Stromal cell of bone marrow (primary cell): ENCODE measurements at regions not wholly inside any gene's neighbourhood (a gene's known extent, or its start where the extent isn't known, plus 50 kb on each side); places are given as distances from the start of the nearest gene placed in this dataset.
"Not testable (repeated sequence)": the region's sequence is repeated elsewhere in the genome, so short reads cannot be mapped to it uniquely, and the experiment has no call there.

Experiments
- DNase-seq: peaks from one replicate; pipeline ENCODE4 v3.0.0-alpha.2; 2012; ENCODE audit warnings: low read depth

DNA sequence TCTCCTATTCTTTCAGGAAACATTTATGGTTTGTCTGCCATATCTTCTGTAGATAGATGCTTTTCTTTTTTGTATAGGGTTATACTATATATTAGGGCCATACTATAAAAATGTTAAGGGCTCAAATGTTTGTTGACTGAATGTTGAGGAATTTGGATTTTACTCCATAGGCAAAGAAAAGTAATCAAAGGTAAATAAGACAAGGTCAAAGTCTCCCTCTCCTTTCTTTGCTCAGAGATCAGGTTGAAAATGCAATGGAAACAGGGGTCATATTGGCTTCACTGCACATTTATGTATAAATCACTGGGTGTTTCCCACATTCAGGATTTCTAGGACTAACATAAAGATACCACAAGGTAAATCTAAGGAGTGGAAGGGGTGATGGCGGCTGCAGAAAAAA lies 291.4 kb upstream of the FZD8 start:
- DNase-seq: no peak

DNA sequence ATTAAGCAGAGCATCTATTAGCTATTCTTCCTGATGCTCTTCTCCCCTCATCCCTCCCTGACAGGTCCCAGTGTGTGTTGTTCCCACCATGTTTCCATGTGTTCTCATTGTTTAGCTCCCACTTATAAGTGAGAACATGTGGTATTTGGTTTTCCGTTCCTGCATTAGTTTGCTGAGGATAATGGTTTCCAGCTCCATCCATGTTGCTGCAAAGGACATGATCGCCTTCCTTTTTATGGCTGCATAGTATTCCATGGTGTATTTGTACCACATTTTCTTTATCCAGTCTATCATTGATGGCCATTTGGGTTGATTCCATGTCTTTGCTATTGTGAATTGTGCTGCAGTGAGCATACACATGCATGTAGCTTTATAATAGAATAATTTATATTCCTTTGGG lies 287.9 kb upstream of the FZD8 start:
- not testable (repeated sequence) for DNase-seq

DNA sequence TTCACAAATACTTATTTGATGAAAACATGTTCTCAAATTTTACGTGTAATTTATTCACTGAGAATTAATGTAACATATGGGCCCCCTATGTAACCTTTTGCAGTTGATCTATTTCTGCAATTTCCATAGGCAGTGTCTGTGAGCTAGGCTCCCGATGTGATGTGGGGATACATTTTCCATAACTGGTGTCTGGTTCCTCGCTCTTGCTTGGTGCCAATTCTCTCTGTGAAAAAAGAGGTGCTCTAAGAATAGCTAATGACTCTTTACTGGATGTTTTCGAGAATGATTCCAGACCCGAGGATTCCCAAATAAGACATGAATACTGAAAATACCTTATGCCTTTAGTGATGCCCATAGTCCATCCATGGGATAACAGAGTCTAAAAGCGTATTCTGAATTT lies 286.7 kb upstream of the FZD8 start:
- DNase-seq: no peak

DNA sequence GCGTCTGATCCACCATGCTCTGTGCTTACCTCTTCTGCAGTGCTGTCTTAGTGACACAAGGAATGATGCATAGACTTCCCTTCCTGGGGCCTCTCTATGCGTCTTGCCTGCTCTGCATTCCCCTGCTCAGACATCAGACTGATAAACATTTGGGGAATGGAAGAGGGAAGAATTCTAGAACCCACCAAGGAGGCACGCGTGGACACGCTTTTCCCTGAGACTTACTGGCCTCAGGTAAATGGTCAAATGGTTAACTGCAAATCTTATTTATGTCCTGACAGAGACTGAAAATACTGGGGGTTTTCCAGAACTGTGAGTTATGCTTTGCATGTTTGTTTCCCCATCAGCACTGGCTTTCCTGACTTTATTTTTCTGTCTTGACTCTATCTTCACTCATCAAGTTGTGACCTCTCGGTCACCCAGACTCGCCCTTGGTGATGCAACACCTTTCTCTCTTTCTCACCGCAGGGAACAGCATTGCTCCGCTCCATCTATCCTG lies 285.9 kb upstream of the FZD8 start:
- DNase-seq: no peak

DNA sequence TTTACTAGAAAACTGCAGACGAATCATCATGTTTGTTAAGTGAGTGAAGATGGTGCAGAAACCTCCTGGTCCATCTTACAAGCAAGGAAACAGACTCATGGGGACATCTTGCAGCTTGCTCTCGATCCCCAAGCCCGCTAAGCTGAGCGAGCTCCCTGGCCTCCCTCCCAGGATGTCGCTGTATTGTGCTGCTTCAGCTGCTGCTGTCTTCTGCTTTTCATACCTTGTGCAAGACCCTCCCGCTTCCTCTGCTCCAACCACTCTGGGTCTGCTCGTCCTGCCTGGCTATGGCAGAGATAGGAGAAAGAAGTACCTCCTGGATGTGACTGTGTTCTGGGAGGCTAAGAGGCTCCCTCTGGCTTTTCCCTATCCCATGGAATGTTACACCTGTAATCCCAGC lies 285.2 kb upstream of the FZD8 start:
- DNase-seq: no peak

DNA sequence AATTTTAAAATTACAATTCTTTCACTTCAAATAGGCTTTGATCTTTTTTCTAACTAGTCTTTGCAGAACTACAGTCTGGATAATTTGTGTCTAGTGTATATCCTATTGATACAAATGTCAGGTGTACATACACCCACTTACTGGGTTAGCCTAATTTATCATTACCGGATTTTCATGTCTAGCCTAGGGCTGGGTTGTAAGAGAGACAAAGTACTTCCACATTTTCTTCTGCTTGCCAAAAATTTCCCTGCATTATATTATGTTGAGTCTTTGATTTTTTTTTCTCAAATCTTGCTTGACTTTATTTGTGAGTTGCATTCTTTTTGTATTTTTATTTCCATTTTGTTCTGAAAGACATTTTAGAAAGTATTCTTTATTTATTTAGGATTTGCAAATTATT lies 284.8 kb upstream of the FZD8 start:
- DNase-seq: no peak

DNA sequence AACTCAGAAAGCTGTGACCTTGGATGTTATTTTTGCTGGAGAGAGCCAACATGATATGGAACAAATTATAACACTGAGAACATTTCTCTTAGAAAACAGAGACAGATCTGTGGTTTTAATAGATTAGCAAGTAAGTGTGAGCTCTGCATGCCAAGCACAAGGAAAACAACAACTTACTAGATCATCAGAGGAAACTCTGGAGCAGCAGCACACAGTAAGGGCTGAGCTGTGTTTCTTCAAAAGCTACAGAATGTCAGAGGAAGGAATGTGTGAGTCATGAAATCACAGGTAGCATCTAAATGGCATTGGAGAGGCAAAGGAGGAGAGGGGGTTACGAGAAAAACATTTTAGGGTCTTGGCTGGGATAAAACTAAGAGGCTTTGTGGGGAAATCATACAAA lies 283.4 kb upstream of the FZD8 start:
- no peak for DNase-seq

DNA sequence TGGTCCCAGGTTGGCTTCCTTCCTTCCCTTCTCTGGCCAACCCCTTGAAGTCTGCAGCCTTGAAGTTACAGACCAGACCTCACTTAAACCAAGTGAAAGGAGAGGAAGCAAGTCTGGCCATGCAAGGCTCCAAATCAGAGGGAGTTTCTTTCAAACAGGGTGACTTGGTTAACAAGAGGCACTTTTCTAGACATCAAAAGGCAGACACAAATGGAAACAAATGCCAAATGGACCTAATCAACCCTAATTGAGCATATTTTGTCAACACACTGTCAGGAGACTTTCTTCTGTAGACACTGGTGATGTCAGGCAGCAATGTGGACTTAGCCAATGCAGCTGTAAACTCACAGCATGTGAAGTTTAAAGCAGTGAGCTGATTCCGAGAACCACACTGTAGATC lies 282.7 kb upstream of the FZD8 start:
- no peak for DNase-seq

DNA sequence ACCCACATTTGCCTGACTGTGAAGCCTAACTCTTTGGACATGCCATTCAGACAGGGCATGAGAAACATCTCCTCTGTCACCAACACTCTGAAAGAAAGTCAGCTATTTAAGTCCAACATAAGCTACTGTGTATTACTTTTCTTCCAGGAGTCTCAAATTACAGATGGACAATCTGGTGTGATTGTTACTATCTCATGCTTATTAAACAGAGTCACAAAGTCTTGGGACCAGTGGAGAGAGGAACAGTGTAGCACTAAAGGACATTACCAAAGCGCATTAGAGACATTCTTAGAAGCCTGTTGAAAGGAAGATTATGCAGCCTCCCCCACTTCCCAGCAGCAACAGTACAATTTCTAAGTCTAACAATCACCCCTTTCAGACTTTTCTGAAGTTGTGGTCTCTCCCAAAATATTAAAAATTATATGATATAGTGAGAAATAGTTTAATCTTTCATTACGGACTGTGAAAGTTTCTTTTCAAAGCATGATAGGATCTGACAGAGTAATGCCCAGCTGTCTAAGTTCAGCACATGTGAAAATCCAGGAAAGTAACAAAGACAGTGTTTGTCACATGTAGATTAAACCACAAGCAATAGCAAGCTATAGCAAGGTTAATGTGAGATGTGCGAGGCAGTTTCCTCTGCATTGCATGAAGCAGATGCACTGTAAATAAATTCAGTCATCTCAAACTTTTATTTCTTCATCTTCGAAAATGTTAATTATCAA lies 280.9 kb upstream of the FZD8 start:
- DNase-seq: no peak

DNA sequence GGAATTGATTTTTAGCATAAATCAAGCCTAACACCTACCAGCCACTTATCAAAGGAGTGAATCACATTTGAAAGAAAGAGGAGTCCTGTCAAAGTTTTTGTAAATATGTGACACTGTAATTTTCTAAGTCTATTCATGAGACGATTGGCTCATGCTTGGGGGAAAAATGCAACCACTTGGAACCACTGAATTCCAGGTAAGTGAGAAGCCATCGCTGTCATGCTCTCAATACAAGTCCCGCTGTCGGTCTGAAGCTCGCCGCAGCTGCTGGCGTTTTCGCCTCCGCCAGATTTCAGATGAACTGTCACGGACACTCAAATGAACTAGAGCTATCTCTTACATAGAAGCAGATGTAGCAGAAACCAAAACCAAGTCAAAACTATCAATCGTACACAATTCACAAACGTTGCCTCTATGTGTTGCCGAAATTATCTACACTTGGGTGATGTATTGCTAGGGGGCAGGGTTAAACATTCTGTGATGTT lies 279.8 kb upstream of the FZD8 start:
- no peak for DNase-seq

DNA sequence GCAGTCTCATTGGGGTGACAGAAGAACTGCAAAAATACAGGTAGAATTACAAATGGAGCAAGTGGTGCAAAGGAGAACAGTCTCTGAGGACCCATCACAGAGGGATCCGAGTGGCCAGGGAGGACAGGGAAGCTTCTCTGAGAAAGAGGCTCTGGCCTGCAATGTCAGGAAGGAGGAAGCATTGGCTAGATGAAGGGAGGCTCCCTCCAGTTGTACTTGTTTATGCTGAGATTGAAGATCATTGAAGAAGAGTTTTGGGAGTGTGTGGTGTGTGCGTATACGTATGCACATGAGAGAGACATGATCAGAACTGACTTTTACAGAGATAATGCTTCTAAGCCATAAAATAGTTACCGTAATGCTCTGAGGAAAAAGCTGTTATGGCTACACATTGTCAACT lies 274.7 kb upstream of the FZD8 start:
- no peak for DNase-seq

DNA sequence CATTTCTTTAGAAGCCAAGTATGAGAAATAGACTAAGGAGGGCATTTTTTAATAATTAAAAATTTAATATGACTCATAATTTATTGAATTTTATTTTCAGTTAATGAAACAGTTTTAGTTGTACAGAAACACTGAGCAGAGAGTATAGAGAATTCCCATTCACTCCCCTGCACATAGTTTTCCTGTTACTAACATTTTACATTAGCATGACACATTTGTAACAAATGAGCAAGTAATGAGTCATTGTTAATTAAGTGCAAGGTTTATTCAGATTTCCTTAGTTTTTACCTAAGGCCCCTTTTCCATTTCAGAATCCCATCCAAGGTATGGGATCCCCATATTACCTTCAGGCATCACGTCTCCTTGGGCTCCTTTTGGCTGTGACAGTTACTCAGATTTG lies 271.5 kb upstream of the FZD8 start:
- no peak for DNase-seq

DNA sequence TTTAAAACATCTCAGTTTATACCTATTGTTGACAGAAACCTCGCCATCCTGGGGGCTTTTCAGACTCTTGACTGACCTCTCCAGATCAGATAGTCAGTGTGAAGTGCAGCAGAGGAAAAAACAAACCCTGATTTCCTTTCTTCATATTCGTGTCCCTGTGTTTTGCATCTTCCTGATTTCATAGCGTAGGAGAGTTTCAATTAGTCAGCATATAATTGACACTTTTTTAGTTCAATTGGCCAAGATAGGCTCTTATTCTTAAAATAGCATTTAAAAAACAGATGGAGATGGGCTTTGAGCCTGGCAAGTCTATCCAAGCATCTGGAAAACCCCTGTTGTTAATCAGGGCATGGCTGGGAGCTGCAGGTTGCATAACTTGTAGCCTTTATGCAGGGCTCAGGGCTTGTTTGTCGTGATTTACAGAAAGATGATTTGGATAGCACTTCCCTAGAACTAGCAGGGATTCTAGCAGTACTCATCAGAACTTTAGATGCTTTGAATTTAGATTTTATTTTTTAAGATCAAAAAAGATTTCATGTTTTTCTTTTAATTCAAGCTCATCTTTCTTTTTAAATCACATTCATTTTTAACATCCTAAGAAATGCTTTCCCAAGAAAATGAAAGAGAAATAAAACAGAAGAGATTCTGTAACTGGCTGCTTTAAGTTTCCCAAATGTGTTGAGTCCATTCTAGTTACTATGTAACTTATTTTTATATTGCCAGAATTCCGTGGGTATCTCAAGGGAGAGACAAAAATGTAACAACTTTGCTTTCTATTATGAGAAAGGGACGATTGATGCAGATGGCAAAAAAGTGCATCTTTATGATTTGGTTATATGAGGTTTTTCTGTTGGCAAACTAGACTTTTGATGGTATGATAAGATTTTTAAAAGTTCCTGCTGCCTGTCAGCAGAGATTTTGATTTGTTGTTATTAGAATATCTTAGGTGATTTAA lies 270.8 kb upstream of the FZD8 start:
- DNase-seq: no peak

DNA sequence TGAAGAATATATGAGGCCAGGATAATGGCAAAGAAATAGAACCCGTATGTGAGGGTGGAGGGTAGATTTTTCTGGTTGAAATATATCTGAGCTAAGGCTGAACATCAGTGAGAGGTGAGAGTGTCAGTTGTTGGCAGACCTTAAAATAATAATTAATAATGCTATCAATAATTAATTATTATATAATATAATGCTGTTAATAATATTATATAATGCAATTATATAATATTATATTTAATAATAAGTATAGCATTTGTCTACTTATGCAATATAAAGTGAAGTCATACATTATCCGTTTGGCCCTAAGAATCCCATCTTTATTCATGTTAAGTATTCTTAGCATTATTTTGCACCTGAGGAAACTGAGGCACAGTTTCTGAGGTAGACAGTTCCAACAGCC lies 269.9 kb upstream of the FZD8 start:
- no peak for DNase-seq

DNA sequence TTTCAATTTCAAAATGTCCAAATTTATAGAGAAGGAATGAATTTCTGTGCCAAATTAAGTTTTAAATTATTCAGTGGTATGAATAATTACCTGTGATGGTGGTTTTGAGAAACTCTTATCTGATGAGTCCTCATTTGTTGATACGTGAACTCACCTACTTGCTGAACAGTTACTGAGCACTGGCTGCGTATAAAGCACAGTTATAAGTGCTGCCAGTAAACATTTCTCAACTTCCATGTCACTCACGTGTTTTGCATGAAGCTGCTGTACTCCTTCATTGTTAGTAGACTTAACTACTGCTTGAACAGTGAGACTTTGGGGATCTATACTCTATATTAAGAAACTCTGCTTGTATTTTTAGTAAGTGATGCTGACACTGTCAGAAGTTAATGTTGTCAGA lies 269.1 kb upstream of the FZD8 start:
- no peak for DNase-seq

DNA sequence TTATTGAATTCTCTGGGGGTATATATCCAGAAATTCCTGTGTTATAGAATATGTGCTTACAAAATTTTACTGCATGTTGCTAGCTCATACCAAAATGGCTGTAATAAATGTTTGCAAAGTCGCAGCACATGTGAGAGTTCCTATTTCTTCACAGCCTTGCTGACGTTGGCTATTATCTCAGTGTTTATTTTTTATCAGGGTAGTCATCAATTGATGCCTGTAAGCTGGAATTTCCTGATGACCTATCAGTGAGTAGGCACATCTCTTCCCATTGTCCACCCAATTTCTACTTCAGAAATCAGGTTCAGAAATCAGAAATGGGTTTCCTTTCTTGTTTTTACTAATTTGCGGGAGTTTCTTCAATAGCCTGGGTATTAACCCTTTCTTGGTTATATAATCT lies 268.1 kb upstream of the FZD8 start:
- DNase-seq: peak; percentile 64

DNA sequence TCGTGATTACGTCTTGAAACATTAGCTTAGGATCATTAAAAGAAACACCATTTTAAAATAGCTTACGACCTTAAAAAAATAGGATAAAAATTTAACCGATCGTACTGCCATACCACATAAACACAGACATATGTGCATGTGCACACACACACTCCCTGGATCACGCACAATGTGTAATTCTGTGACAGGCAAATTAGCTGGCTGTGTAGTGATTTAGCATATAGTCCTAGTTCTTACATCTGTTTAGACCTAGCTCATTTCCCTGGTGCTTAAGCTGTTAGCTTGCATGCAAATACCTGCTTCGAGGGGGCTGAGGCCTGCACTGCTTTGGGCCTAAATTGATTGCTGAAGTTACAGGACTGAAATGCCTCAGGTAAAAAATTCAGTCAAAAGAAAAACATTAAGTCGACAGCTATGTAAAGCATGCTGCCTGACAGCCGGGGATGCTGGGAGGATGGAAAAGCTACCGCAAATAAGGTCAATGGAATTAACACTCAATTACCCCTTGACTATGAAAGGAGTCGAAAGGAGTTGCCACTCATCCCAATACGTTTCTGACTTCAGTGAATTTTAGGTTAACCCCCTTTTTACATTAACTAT lies 267.1 kb upstream of the FZD8 start:
- DNase-seq: no peak

DNA sequence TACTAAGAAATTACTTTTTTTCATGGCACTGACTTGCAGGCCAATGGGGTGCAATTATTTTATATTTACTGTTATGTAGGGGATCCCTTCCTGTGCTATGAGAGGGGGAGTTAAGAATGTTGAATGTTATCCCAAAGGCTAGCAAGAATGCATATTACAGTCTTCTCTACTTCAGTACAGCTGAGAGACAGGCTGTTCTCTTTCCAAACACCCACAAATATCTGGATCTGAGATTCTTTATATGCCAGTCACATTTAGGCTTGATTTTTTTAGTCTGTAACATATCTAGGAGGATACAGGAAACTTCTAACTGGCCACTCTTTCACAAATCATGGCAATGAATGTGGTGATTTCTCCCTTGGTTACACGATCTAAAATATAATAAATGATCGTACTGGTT lies 266.4 kb upstream of the FZD8 start:
- DNase-seq: no peak

DNA sequence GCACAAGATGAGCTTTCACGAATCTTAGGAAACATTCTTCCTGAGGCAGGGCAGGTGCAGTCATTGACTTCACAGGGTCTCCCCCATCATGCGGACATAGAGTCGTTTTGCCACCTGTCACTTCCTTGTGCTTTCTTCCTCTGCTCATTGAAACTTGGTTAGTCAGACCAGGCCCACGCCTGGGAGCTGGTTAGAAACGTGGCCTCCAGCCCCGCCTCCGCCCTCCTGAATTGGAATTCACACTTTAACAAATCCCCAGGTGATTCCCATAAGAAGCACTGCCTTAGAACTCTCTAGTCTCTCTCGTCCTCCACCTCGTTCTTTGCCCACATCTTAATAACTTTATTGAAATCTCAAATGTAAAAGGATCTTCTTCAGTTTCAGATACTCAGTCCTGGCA lies 265.5 kb upstream of the FZD8 start:
- DNase-seq: no peak

DNA sequence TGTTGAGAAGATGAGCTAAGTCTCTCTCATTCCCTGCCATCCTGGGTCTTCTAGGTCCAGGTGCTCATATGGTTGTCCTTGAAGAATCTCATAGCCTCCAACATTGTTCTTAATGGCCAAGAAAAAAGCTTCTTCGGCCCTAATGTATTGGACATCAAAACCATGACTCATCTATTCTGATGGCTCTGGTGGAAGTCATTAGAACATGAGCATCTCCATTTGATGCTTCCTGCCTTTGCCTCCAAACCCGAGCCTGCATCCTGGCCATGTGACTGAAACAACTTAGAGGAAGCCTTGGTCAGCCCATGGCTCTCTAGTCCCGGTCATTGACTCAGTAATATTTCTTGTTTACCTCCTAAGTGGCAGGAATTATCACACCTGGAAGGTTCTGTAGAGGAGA lies 264.1 kb upstream of the FZD8 start:
- DNase-seq: no peak

DNA sequence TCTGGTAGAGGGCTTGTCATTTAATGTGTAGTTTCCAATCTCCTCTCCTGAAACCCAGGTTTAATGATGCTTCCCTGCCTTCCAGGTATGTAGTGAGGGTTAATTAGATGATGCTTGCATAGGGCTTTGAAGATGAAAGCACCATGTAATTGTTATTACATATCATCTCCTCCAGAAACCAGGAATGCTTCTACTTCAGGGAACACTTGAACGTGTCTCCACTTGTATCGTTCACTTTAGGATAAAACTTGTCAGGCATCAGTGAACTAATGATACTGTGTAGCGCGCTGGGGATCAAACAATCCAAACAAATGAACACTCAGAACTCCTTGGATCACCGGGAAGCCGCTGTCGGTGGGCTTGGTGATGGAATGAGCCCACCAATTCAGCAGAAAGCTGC lies 260.9 kb upstream of the FZD8 start:
- DNase-seq: no peak

DNA sequence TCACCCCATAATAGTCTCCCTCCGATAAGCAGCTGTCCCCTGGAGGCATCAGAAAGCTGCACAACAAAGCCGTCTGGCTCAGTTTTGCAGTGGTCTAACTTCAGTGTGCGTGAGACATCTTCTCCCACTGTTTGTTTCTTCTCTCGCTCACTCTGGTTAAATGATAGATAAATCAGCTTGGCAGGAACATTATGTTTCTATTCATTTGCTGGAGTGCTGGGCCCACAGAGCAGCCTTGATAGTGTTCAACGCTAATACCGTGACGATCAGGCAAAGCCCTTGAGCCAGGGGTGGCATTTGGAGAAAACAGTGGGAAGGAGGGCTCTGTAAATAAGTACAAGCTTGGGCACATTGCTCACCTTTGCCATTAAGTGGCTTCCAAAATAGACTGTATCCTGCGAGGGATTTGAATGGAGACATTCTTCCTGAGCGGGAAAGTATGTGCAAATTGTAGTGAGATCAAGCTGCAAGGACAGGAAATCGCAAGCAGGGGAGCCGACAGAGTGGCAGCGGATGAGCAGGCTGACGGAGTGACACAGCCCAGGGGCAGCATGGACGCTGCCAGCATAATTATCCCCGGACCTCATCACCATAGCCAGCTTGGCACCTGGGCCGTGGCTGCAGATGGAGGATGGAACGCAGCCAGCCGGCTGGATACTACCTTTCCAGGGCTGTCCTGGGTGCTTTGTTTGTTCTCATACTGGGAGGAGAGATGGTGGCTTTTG lies 256.8 kb upstream of the FZD8 start:
- no peak for DNase-seq
